ENCODE measurements at regions not wholly inside any gene's neighbourhood (a gene's known extent, or its start where the extent isn't known, plus 50 kb on each side); places are given as distances from the start of the nearest gene placed in this dataset.

- no peak for TF ChIP-seq CTCF (IDR thresholded peaks at IDR 0.05)
- no peak for TF ChIP-seq POLR2A (IDR thresholded peaks at IDR 0.05)
- TF ChIP-seq POLR2AphosphoS5 (IDR thresholded peaks at IDR 0.05) = no peak
Measured at GRCh38 chrX:121457096-121457495, 409.7 kb downstream of the GLUD2 start.
